ENCODE measurements at regions not wholly inside any gene's neighbourhood (a gene's known extent, or its start where the extent isn't known, plus 50 kb on each side); places are given as distances from the start of the nearest gene placed in this dataset.
"Not testable (repeated sequence)": the region's sequence is repeated elsewhere in the genome, so short reads cannot be mapped to it uniquely, and the experiment has no call there.

DNA sequence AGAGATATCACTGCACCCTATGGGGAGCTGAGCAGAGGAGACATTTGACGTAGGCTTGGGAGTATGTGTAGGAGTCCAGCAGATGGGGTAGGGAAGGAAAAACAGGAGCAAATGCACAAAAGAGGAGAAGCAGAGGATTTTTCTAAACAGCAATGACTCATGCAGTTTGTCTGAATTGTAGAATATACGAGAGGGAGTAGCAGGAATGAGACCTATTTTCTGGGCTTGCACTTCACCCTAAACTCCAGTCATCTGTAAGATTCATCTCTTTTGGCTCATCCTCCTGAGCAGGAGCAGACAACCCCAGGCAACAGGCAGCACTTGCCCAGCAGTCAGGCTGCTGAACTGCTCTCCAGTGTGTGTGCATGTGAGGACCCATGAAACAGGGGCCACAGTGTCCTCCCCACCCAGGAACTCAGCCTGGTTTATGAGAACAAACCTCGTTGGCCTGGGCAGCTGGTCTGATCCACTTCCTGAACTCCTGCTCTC is 100.2 kb upstream of the CDC42EP3 start:
- CTCF ChIA-PET = interaction anchor here (1.3 kb wide), 1 partner anchor 9 kb away, joined by 4 read pairs; no protein-coding TSS in a partner anchor
- POLR2A ChIA-PET = no interaction called here
- TF ChIP-seq, protein P1, sequence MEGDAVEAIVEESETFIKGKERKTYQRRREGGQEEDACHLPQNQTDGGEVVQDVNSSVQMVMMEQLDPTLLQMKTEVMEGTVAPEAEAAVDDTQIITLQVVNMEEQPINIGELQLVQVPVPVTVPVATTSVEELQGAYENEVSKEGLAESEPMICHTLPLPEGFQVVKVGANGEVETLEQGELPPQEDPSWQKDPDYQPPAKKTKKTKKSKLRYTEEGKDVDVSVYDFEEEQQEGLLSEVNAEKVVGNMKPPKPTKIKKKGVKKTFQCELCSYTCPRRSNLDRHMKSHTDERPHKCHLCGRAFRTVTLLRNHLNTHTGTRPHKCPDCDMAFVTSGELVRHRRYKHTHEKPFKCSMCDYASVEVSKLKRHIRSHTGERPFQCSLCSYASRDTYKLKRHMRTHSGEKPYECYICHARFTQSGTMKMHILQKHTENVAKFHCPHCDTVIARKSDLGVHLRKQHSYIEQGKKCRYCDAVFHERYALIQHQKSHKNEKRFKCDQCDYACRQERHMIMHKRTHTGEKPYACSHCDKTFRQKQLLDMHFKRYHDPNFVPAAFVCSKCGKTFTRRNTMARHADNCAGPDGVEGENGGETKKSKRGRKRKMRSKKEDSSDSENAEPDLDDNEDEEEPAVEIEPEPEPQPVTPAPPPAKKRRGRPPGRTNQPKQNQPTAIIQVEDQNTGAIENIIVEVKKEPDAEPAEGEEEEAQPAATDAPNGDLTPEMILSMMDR (IDR thresholded peaks at IDR 0.05; ENCODE audit: control extremely low read depth, extremely low read depth, low read depth, missing control alignments) = no peak
- DNase-seq (ENCODE audit: extremely low spot score) = no peak

DNA sequence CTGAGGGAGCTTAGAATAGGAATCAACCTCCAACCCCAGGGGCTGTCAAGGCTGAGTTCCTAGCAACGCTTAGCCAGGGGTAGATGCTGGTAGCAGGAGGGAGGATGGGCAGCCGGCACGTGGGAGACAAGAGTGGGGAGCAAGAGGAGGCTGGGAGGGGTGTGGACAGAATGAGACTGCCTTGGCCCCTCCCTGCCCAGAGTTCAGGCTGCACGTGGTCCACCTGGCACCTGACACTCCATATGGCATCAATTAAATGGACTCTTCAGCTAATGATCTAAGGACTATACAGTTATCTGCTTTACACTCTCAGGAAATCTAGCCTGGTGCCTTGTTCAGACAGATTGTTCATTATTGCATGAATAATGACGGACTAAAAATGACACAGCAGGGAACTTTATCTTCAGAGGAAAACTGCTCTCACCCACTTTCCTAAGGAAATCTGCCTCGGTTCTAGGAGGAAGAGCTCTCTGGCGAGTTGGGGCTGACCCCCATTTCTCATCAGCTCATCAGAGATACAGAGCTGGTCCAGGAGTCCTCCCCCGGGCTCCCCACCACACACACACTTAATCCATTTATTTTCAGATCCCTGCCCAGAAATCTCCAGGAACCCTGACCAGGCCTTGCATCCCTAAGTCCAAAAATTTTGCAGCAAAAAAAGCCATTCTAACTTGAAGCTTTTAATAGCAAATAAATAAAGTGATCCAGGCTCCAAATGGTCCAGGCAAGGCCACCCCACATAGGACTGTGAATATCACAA is 102.1 kb upstream of the CDC42EP3 start:
- ChIA-PET POLR2A (no interaction called here), CTCF (interaction anchor here (0.7 to 1.2 kb wide), 4 partner anchors 9 to 21 kb away, joined by 3 to 4 read pairs (median 3); no protein-coding TSS in a partner anchor)
- TF ChIP-seq, protein P1 (IDR thresholded peaks at IDR 0.05; ENCODE audit: control extremely low read depth, extremely low read depth, low read depth, missing control alignments) = no peak
- DNase-seq (ENCODE audit: extremely low spot score) = no peak

GRCh38 chr2:37774171-37774944 is 102.9 kb upstream of the CDC42EP3 start:
- POLR2A ChIA-PET; DNase-seq (ENCODE audit: extremely low spot score): not testable (repeated sequence)
- CTCF ChIA-PET = interaction anchor here (0.8 to 1.2 kb wide), 2 partner anchors 10 to 15 kb away, joined by 3 to 4 read pairs; no protein-coding TSS in a partner anchor

DNA sequence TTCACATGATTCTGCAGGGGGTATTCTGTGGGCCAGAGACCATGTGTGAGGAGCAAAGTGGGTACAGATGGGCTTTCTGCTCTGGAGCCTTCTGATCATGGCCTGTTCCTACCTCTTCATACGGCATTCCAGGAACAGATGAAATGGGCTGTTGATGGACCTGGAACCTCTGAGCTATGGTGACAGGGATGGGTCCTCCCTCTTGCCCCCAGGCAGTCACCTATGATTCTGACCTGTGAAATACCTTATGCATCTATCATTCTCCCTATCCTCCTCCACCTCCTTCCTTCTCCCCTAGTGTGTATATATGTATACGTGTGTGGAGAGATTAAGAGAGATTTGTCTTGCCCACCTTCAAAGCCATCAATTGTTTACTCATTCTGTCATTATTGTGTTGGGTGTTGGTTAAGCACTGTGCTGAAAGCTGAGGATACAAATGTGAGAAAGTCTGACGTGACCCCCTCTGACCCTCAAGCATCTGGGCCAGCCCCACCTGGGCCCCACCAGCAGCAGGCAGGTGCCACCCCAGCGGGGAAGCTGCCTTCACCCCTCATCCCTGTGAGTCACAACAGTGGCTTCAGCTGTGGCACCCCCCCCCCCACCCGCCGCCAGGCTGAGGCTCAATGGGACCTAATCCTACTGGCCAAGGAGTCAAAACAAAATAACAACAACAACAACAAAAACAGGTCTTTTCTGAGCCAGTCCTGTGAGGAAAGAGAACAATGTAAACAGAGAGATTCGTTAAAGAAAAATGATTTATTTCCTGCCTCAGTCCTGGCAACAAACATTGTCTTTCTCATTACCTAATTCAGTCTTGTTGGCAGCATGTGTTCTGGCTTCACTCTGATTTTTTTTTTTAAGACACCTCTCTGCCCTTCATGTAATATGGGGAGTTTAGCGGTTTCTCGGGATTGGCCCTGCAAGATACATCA is 103.8 kb upstream of the CDC42EP3 start:
- TF ChIP-seq, protein P1 (IDR thresholded peaks at IDR 0.05; ENCODE audit: control extremely low read depth, extremely low read depth, low read depth, missing control alignments) = no peak
- DNase-seq (ENCODE audit: extremely low spot score) = no peak
- POLR2A ChIA-PET = interaction anchor here (0.6 kb wide), 1 partner anchor 105 kb away, joined by 8 read pairs; no protein-coding TSS in a partner anchor
- CTCF ChIA-PET = interaction anchor here (1.2 kb wide), 1 partner anchor 11 kb away, joined by 4 read pairs; no protein-coding TSS in a partner anchor

GRCh38 chr2:37775908-37776250 is 104.4 kb upstream of the CDC42EP3 start:
- no peak for DNase-seq (ENCODE audit: extremely low spot score)

GRCh38 chr2:37776487-37776886 is 105.0 kb upstream of the CDC42EP3 start:
- POLR2A ChIA-PET = no interaction called here
- CTCF ChIA-PET = interaction anchor here (0.9 to 1.4 kb wide), 4 partner anchors 19 to 56 kb away, joined by 3 to 5 read pairs (median 4); no protein-coding TSS in a partner anchor
- TF ChIP-seq, protein P1 (IDR thresholded peaks at IDR 0.05; ENCODE audit: control extremely low read depth, extremely low read depth, low read depth, missing control alignments) = no peak
- no peak for DNase-seq (ENCODE audit: extremely low spot score)

More at GRCh38 chr2:37775908-37776250, 104.4 kb upstream of the CDC42EP3 start:
- ChIA-PET POLR2A (interaction anchor here (0.6 kb wide), 1 partner anchor 105 kb away, joined by 8 read pairs; no protein-coding TSS in a partner anchor), CTCF (interaction anchor here (1.1 to 1.4 kb wide), 2 partner anchors 18 to 23 kb away, joined by 3 to 5 read pairs; no protein-coding TSS in a partner anchor)
- TF ChIP-seq, protein P1 (IDR thresholded peaks at IDR 0.05; ENCODE audit: control extremely low read depth, extremely low read depth, low read depth, missing control alignments) = no peak
